GM12878 (cell line): ENCODE measurements at regions not wholly inside any gene's neighbourhood (a gene's known extent, or its start where the extent isn't known, plus 50 kb on each side); places are given as distances from the start of the nearest gene placed in this dataset.

ENCODE experiments used
- ATAC-seq: fragments of 200-7000 bp; cut with Tn5 transposase; 3 replicates; pipeline ENCODE4 v1.9.1; 2020; ENCODE audit warnings: mild to moderate bottlenecking, moderate library complexity
- BruUV-seq: library from RNA; stranded (reverse); fragments of 400-500 nt; replicated peaks from 2 replicates; lab custom pipeline; 2021; lab: Mats Ljungman, UMichigan
- CTCF ChIA-PET: fragments of 300-600 bp; sonication (Branson Sonifier 250); formaldehyde crosslinking; extraction: SDS; loops from one replicate; lab custom pipeline; 2021; ENCODE audit warnings: inconsistent platforms; lab: Yijun Ruan, JAX
- POLR2A ChIA-PET: fragments of 350-600 bp; formaldehyde crosslinking; extraction: SDS; loops from one replicate; lab custom pipeline; 2021; ENCODE audit warnings: inconsistent platforms; lab: Charles Lee
- RAD21 ChIA-PET: fragments of 300-600 bp; sonication (Branson Sonifier 250); formaldehyde crosslinking; loops from one replicate; lab custom pipeline; 2023; ENCODE audit warnings: antibody characterized with exemption; ENCODE audit not compliant: unreplicated experiment; lab: Charles Lee
- SMC1A ChIA-PET: fragments of 300-600 bp; sonication (Branson Sonifier 250); formaldehyde crosslinking; loops from one replicate; lab custom pipeline; 2023; ENCODE audit not compliant: unreplicated experiment, uncharacterized antibody; lab: Charles Lee
- DNase-seq: peaks from one replicate; pipeline ENCODE4 v3.0.0-alpha.2; 2011; ENCODE audit warnings: low read depth, low spot score
- FAIRE-seq: peaks from 3 replicates; lab custom pipeline; 2011; peaks lifted over from hg19 to GRCh38; lab: Jason Lieb, UNC
- H2AFZ ChIP-seq: 2 replicates; pipeline ENCODE4 v1.6.0; 2011; ENCODE audit warnings: low read depth, low read length, control low read depth; ENCODE audit not compliant: control insufficient read depth
- H3K27ac ChIP-seq: 2 replicates; pipeline ENCODE4 v1.5.1; 2011; ENCODE audit warnings: control low read depth; ENCODE audit not compliant: control insufficient read depth, insufficient read depth
- H3K27me3 ChIP-seq, 2 experiments: replicated peaks in 1 of 2; 2 replicates each; pipeline versions ENCODE4 v1.6.0 to v1.6.1; 2011; ENCODE audit warnings: low read length in 1 of 2; ENCODE audit not compliant: control insufficient read depth in 2 of 2, insufficient read depth in 2 of 2
- H3K36me3 ChIP-seq, 2 experiments: 2 replicates each; pipeline ENCODE4 v1.5.1; 2011; ENCODE audit warnings: low read length in 1 of 2; ENCODE audit not compliant: control insufficient read depth in 2 of 2, insufficient read depth in 2 of 2
- H3K4me1 ChIP-seq: 2 replicates; pipeline ENCODE4 v1.6.1; 2011; ENCODE audit warnings: mild to moderate bottlenecking, low read length, moderate library complexity, mixed read lengths; ENCODE audit not compliant: control insufficient read depth, insufficient read depth
- H3K4me2 ChIP-seq: 2 replicates; pipeline ENCODE4 v1.6.0; 2011; ENCODE audit warnings: control low read depth; ENCODE audit not compliant: control insufficient read depth, insufficient read depth
- H3K4me3 ChIP-seq: fragments of 200-600 bp; sonication (generic); 2 replicates; pipeline ENCODE4 v1.5.1; 2016
- H3K79me2 ChIP-seq: 2 replicates; pipeline ENCODE4 v1.6.0; 2011; ENCODE audit warnings: low read length; ENCODE audit not compliant: control insufficient read depth, insufficient read depth
- H3K9ac ChIP-seq: 2 replicates; pipeline ENCODE4 v1.8.0; 2011; ENCODE audit warnings: low read length, control low read depth, mixed read lengths; ENCODE audit not compliant: control insufficient read depth, insufficient read depth
- H3K9me3 ChIP-seq: replicated peaks from 3 replicates; pipeline ENCODE4 v1.5.1; 2011; ENCODE audit warnings: mild to moderate bottlenecking, low read length; ENCODE audit not compliant: control insufficient read depth, insufficient read depth
- H4K20me1 ChIP-seq: 2 replicates; pipeline ENCODE4 v1.6.0; 2011; ENCODE audit not compliant: control insufficient read depth, insufficient read depth
- BCL11A ChIP-seq: IDR thresholded peaks from 2 replicates; pipeline ENCODE4 v1.6.1; 2011; ENCODE audit warnings: low read depth, low read length
- BRCA1 ChIP-seq: IDR thresholded peaks from 2 replicates; pipeline ENCODE4 v1.6.1; 2011; ENCODE audit warnings: low read depth, low read length, improper control_type of control experiment
- CBX3 ChIP-seq: fragments of 200-600 bp; sonication (generic); IDR thresholded peaks from 2 replicates; pipeline ENCODE4 v1.6.1; 2016; ENCODE audit warnings: low read depth, borderline replicate concordance
- CHD2 ChIP-seq: IDR thresholded peaks from 2 replicates; pipeline ENCODE4 v1.6.1; 2011; ENCODE audit warnings: low read depth, low read length, improper control_type of control experiment, borderline replicate concordance
- GABPA ChIP-seq: IDR thresholded peaks from 2 replicates; pipeline ENCODE4 v1.6.1; 2014; ENCODE audit warnings: antibody characterized with exemption, low read depth, mild to moderate bottlenecking, inconsistent platforms
- GATAD2B ChIP-seq: fragments of 450-650 bp; conservative IDR thresholded peaks from 2 replicates; pipeline ENCODE4 v1.6.1; 2017; ENCODE audit warnings: low read depth, mild to moderate bottlenecking, moderate library complexity
- IKZF2 ChIP-seq, 2 experiments: fragments of 450-650 bp; IDR thresholded peaks; 2 replicates each; pipeline ENCODE4 v1.6.1; 2017; ENCODE audit warnings: mild to moderate bottlenecking in 2 of 2, moderate library complexity in 2 of 2
- KDM1A ChIP-seq: fragments of 200-600 bp; sonication (generic); IDR thresholded peaks from 2 replicates; pipeline ENCODE4 v1.6.1; 2016; ENCODE audit warnings: borderline replicate concordance
- MYC ChIP-seq: IDR thresholded peaks from 2 replicates; pipeline ENCODE4 v1.6.1; 2011; ENCODE audit warnings: mild to moderate bottlenecking, low read length, moderate library complexity, inconsistent platforms; ENCODE audit not compliant: insufficient read depth, insufficient replicate concordance, insufficient read length, severe bottlenecking
- NBN ChIP-seq: fragments of 450-650 bp; IDR thresholded peaks from 2 replicates; pipeline ENCODE4 v1.6.1; 2016
- NR2C1 ChIP-seq: fragments of 450-650 bp; IDR thresholded peaks from 2 replicates; pipeline ENCODE4 v1.6.1; 2017; ENCODE audit warnings: antibody characterized with exemption, mild to moderate bottlenecking, moderate library complexity
- RFX5 ChIP-seq: IDR thresholded peaks from 2 replicates; pipeline ENCODE4 v1.6.1; 2011; ENCODE audit warnings: low read depth, low read length, improper control_type of control experiment
- SPI1 ChIP-seq: IDR thresholded peaks from 2 replicates; pipeline ENCODE4 v1.6.1; 2011; ENCODE audit warnings: low read depth, mild to moderate bottlenecking, low read length, moderate library complexity, borderline replicate concordance; ENCODE audit not compliant: insufficient read depth
- SREBF1 ChIP-seq: IDR thresholded peaks from 2 replicates; pipeline ENCODE4 v1.6.1; 2012; ENCODE audit warnings: mild to moderate bottlenecking, low read length
- STAT1 ChIP-seq: fragments of 450-650 bp; conservative IDR thresholded peaks from 2 replicates; pipeline ENCODE4 v1.6.1; 2014; ENCODE audit warnings: antibody characterized with exemption, mild to moderate bottlenecking
- TCF12 ChIP-seq: IDR thresholded peaks from 2 replicates; pipeline ENCODE4 v1.6.1; 2011; ENCODE audit warnings: low read depth, mild to moderate bottlenecking, low read length
- TCF7 ChIP-seq: IDR thresholded peaks from 2 replicates; pipeline ENCODE4 v1.6.1; 2014; ENCODE audit warnings: antibody characterized with exemption, borderline replicate concordance
- WRNIP1 ChIP-seq: IDR thresholded peaks from 2 replicates; pipeline ENCODE4 v1.6.1; 2011; ENCODE audit warnings: low read depth, low read length, improper control_type of control experiment, borderline replicate concordance
- WGBS: methylation state at CpG from one replicate; pipeline ENCODE4 v1.1.6; 2016; ENCODE audit warnings: low lambda C conversion rate; ENCODE audit not compliant: insufficient replicate concordance, insufficient coverage; ENCODE audit errors: missing lambda C conversion rate; 5-methylcytosine and 5-hydroxymethylcytosine counted together
- in situ Hi-C: fragments of 300-500 bp; cut with MboI; formaldehyde crosslinking; loops from 9 replicates; pipeline ENCODE4 v1.14.3; 2018; ENCODE audit warnings: mixed read lengths
- intact Hi-C: fragments of 100-400 bp; cut with micrococcal nuclease; formaldehyde crosslinking; loops from one replicate; pipeline ENCODE4 v1.14.2; 2022; ENCODE audit not compliant: unreplicated experiment
- TF ChIP-seq, protein P1 (sequence below): fragments of 450-650 bp; conservative IDR thresholded peaks from 2 replicates; pipeline ENCODE4 v1.6.1; 2017; ENCODE audit warnings: mild to moderate bottlenecking, moderate library complexity
- TF ChIP-seq, protein P2 (sequence below), 3 experiments: IDR thresholded peaks in 2 of 3; conservative IDR thresholded peaks in 1 of 3; 2 replicates each; pipeline ENCODE4 v1.5.1; 2011; ENCODE audit warnings: low read depth in 3 of 3, low read length in 3 of 3, mild to moderate bottlenecking in 3 of 3, control low read depth in 2 of 3, moderate library complexity in 2 of 3, inconsistent platforms in 1 of 3, mixed read lengths in 1 of 3; ENCODE audit not compliant: control insufficient read depth in 2 of 3, insufficient read depth in 1 of 3; ENCODE audit errors: extremely low read depth in 1 of 3

DNA sequence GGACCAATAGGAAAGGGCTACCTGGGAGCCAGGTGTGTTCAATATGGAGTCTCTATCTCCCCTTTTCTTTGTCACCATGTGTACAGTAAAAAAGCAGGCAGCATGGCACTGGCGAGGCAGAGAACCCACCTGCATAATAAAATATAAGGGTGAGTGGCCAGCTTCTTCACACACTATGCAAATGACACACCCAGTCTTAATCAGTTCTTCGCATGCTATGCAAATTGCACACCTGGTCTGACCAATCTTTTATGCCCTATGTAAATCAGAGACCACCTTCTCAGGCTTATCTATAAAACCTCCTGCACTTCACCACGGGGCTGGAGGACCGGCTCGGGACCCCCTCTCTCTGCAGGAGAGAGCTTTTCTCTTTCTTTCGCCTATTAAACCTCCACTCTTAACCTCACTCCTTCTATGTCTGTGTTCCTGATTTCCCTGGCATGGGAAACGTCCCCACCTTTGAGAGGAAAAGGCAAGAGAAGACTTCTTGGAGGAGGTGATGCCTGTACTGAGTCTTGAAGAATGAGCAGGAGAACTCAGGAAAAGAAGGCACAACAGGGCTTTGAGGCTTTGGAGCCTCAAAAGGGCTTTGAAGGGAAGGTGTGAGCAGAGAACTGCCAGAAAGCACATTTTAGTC lies 502.1 kb downstream of the GRIN2A start:
- H3K9me3 ChIP-seq = no peaks in the 10 kb centered on the region; the same call in 2 of the 3 replicates
- no peak overlapping the region for H3K9ac ChIP-seq
- no TSS peak for BruUV-seq
- whole genome bisulfite sequencing = 2% methylated on average over 7 of the region's 7 CpGs
- TF ChIP-seq GATAD2B = no peak
- TF ChIP-seq KDM1A = no peak
- TF ChIP-seq, protein P1, sequence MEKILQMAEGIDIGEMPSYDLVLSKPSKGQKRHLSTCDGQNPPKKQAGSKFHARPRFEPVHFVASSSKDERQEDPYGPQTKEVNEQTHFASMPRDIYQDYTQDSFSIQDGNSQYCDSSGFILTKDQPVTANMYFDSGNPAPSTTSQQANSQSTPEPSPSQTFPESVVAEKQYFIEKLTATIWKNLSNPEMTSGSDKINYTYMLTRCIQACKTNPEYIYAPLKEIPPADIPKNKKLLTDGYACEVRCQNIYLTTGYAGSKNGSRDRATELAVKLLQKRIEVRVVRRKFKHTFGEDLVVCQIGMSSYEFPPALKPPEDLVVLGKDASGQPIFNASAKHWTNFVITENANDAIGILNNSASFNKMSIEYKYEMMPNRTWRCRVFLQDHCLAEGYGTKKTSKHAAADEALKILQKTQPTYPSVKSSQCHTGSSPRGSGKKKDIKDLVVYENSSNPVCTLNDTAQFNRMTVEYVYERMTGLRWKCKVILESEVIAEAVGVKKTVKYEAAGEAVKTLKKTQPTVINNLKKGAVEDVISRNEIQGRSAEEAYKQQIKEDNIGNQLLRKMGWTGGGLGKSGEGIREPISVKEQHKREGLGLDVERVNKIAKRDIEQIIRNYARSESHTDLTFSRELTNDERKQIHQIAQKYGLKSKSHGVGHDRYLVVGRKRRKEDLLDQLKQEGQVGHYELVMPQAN = no peak
- no peak for TF ChIP-seq GABPA
- TF ChIP-seq CHD2 = no peak
- no peak for TF ChIP-seq IKZF2 (IDR thresholded peaks at IDR 0.05)
- TF ChIP-seq SPI1 = no peak
- TF ChIP-seq CBX3 = no peak
- no peak for TF ChIP-seq BCL11A
- TF ChIP-seq, protein P2, sequence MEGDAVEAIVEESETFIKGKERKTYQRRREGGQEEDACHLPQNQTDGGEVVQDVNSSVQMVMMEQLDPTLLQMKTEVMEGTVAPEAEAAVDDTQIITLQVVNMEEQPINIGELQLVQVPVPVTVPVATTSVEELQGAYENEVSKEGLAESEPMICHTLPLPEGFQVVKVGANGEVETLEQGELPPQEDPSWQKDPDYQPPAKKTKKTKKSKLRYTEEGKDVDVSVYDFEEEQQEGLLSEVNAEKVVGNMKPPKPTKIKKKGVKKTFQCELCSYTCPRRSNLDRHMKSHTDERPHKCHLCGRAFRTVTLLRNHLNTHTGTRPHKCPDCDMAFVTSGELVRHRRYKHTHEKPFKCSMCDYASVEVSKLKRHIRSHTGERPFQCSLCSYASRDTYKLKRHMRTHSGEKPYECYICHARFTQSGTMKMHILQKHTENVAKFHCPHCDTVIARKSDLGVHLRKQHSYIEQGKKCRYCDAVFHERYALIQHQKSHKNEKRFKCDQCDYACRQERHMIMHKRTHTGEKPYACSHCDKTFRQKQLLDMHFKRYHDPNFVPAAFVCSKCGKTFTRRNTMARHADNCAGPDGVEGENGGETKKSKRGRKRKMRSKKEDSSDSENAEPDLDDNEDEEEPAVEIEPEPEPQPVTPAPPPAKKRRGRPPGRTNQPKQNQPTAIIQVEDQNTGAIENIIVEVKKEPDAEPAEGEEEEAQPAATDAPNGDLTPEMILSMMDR (IDR thresholded peaks at IDR 0.05 in 2 of 3, conservative IDR thresholded peaks at IDR 0.05 in 1 of 3; ENCODE audit: control insufficient read depth in 2 of 3, extremely low read depth in 1 of 3, insufficient read depth in 1 of 3, low read depth in 3 of 3, low read length in 3 of 3) = no peak
- no peak for TF ChIP-seq WRNIP1
- TF ChIP-seq NBN = no peak
- no peak for TF ChIP-seq SREBF1
- no peak for TF ChIP-seq TCF7
- no peak for TF ChIP-seq BRCA1
- no peak for TF ChIP-seq STAT1
- TF ChIP-seq NR2C1 = no peak
- TF ChIP-seq RFX5 = no peak
- TF ChIP-seq MYC = no peak
- no peak for TF ChIP-seq TCF12
- in situ Hi-C loops (no loop called here), intact Hi-C loops (no loop called here)
- H2AFZ ChIP-seq = no peak overlapping the region
- H3K79me2 ChIP-seq = no peaks in the 10 kb centered on the region
- ATAC-seq = no peak
- FAIRE-seq = no peak
- ChIA-PET CTCF (interaction anchor here (0.6 kb wide), 1 partner anchor 46 kb away, joined by 3 read pairs; no protein-coding TSS in a partner anchor), POLR2A (no interaction called here), SMC1A (no interaction called here), RAD21 (no interaction called here)
- no peak overlapping the region for H3K27ac ChIP-seq
- no peak overlapping the region for H3K4me3 ChIP-seq
- no peaks in the 10 kb centered on the region for H3K36me3 ChIP-seq
- no peak overlapping the region for H3K4me2 ChIP-seq
- no peaks in the 10 kb centered on the region for H4K20me1 ChIP-seq
- DNase-seq = no peak
- no peaks in the 10 kb centered on the region for H3K4me1 ChIP-seq
- no peaks in the 10 kb centered on the region; a peak in 2 of 4 replicates for H3K27me3 ChIP-seq
